SH-SY5Y (cell line): ENCODE measurements at regions not wholly inside any gene's neighbourhood (a gene's known extent, or its start where the extent isn't known, plus 50 kb on each side); places are given as distances from the start of the nearest gene placed in this dataset.

ENCODE experiments used
- GATA2 ChIP-seq: IDR thresholded peaks from 2 replicates; pipeline ENCODE4 v1.6.1; 2011; ENCODE audit warnings: mild to moderate bottlenecking, low read depth, low read length
- GATA3 ChIP-seq: IDR thresholded peaks from 2 replicates; pipeline ENCODE4 v1.6.1; 2011; ENCODE audit warnings: low read depth, mild to moderate bottlenecking, low read length, moderate library complexity

- TF ChIP-seq GATA2 (no peak), GATA3 (no peak)
Observed at GRCh38 chr13:53719281-53719680, 690.7 kb downstream of the OLFM4 start.

- TF ChIP-seq GATA2 (no peak), GATA3 (no peak)
Observed at GRCh38 chr13:53732664-53733063, 704.1 kb downstream of the OLFM4 start.

- TF ChIP-seq GATA3 (no peak), GATA2 (no peak)
Observed at GRCh38 chr13:53743906-53744305, 715.3 kb downstream of the OLFM4 start.

- TF ChIP-seq GATA2 (no peak), GATA3 (no peak)
Observed at GRCh38 chr13:53747825-53748224, 719.2 kb downstream of the OLFM4 start.

GRCh38 chr13:53749306-53749705, 720.7 kb downstream of the OLFM4 start:
- peak; percentile 82 for TF ChIP-seq GATA2
- peak; percentile 74 for TF ChIP-seq GATA3

GRCh38 chr13:53759016-53759415, 730.4 kb downstream of the OLFM4 start:
- TF ChIP-seq GATA2 = no peak
- no peak for TF ChIP-seq GATA3

GRCh38 chr13:53775807-53776206, 747.2 kb downstream of the OLFM4 start:
- TF ChIP-seq GATA3 (no peak), GATA2 (no peak)

GRCh38 chr13:53778937-53779336, 750.3 kb downstream of the OLFM4 start:
- TF ChIP-seq GATA2 (no peak), GATA3 (no peak)

GRCh38 chr13:53781941-53782340, 753.3 kb downstream of the OLFM4 start:
- no peak for TF ChIP-seq GATA3
- TF ChIP-seq GATA2 = no peak

GRCh38 chr13:53782488-53782961, 753.9 kb downstream of the OLFM4 start:
- no peak for TF ChIP-seq GATA2
- no peak for TF ChIP-seq GATA3

GRCh38 chr13:53783471-53783870, 754.9 kb downstream of the OLFM4 start:
- TF ChIP-seq GATA2 (no peak), GATA3 (no peak)

- TF ChIP-seq GATA2 = no peak
- no peak for TF ChIP-seq GATA3
Observed at GRCh38 chr13:53788286-53788685, 759.7 kb downstream of the OLFM4 start.

GRCh38 chr13:53800011-53800410, 771.4 kb downstream of the OLFM4 start:
- TF ChIP-seq GATA3 = no peak
- TF ChIP-seq GATA2 = no peak

GRCh38 chr13:53807251-53807834, 778.7 kb downstream of the OLFM4 start:
- TF ChIP-seq GATA3 = no peak
- no peak for TF ChIP-seq GATA2

- no peak for TF ChIP-seq GATA3
- no peak for TF ChIP-seq GATA2
Observed at GRCh38 chr13:53821632-53822031, 793.0 kb downstream of the OLFM4 start.

- TF ChIP-seq GATA3 (no peak), GATA2 (no peak)
Observed at GRCh38 chr13:53822136-53822535, 793.5 kb downstream of the OLFM4 start.
